Stromal cell of bone marrow (primary cell): ENCODE measurements at regions not wholly inside any gene's neighbourhood (a gene's known extent, or its start where the extent isn't known, plus 50 kb on each side); places are given as distances from the start of the nearest gene placed in this dataset.
A peak's percentile ranks its signal among the peaks of the same experiment; 100 is the strongest.

ENCODE experiments used
- DNase-seq: peaks from one replicate; pipeline ENCODE4 v3.0.0-alpha.2; 2012; ENCODE audit warnings: low read depth

DNA sequence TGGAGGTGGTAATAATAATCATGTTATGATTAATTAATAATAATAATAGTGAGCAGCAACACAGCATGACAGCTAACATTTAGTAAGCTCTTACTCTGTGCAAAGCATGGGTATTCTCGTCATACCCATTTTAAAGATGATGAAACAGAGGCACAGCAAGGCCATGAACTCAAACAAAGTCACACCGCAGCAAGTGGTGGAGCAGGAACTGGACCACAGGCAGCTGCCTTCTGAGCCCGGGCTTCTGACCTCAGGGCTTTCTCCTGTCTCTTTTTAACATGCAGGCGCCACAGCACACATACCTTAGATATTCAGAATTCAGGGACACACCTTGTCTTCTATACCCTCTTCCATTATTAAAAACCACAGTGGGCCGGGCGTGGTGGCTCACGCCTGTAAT, 50.7 kb upstream of the SPATA12 start:
- no peak for DNase-seq

- DNase-seq: no peak
Observed at GRCh38 chr3:57009367-57009766, 51.1 kb upstream of the SPATA12 start.

GRCh38 chr3:57007521-57008460, 52.7 kb upstream of the SPATA12 start:
- DNase-seq: peak; percentile 94

- DNase-seq: no peak
Observed at GRCh38 chr3:57006949-57007419, 53.5 kb upstream of the SPATA12 start.

DNA sequence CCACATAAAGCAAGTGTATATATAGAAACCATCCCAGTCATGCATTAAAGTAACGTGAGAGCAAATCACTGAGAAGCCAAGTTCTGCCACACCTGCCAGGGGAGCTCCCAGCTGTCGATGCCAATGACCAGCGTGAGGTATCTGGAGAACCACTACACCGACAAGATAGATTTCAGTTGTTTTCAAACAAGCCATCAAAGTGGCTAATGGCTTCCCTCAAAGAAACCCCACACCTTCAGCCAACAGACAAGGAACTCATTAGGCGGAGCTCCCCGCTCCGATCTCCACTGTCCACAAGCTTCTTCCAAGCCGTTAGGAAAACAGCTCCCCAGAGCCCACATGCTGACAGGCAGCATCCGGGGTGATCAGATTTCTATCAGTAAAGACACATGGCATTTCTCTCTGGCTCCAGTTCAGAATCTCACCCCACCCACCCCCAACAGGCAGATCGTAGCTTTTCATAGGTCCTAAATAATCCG, 54.2 kb upstream of the SPATA12 start:
- no peak for DNase-seq

DNA sequence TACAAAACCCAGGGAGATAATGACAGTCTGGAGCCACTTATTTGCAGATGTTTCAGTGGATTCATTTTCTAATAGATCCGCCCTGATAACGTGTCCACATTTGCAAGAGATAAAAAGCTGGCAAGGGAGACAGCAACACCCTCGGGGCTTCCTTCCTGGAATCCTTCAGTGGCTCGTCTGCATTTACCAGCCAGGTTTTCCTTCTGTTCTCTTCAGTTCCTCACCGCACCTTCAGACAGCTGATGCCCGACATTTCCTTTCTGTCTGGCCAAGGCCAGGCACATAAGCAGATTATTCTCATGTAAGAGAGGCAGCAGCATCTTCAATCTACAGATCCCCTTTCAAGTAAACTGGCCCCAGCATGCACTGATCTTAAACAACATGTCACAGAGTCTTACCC, 56.2 kb upstream of the SPATA12 start:
- DNase-seq: no peak

- DNase-seq: no peak
Observed at GRCh38 chr3:57003676-57004075, 56.8 kb upstream of the SPATA12 start.

DNA sequence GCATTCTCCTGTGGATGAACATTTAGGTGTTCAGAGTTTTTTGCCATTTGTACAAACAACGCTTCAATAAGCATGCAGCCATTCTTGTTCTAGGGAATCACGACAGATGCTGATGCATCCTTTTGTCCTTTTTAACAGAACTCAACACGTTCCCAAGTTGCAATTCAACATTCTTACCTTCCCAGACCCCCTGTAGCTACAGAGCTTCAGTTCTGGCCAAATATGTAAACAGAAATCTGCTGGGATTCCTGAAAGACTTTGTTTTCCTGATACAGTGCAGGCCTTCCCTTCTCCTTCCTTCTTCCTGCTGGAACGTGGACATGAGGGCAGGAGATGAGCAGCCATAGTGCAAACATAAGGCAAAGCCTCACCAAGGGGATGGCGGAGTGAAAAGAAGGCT, 59.1 kb upstream of the SPATA12 start:
- no peak for DNase-seq

DNA sequence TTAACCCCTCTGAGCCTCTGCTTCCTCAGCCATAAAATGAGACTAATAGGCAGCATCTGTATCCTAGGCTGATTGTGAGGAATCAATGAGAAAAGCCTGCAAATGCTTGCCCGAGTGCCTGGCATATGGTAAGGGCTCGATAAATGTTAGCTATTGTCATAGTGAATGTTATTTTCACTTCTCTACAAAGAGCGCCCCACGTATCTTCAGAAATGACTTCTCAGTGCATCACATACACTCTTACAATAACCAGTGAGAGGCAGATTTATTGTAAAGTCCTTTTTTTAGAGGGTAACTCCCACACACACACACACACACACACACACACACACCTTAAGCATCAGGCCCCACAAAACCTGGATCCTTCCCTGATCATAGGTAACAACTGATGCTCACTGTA, 60.5 kb upstream of the SPATA12 start:
- no peak for DNase-seq

DNA sequence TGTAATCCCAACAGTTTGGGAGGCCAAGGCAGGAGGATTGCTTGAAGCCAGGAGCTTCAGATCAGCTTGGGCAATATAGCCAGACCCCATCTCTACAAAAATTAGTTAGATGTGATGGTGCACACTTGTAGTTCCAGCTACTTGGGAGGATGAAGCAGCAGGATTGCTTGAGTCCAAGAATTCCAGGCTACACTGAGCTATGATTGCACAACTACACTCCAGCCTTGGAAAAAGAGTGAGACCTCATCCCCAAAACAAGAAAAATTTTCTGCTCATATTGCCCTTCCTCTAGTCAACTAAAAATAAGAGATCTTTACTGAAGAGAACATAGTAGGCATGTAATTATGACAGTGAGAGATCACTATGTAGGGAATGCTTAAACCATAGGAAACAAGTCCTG, 60.9 kb upstream of the SPATA12 start:
- no peak for DNase-seq

DNA sequence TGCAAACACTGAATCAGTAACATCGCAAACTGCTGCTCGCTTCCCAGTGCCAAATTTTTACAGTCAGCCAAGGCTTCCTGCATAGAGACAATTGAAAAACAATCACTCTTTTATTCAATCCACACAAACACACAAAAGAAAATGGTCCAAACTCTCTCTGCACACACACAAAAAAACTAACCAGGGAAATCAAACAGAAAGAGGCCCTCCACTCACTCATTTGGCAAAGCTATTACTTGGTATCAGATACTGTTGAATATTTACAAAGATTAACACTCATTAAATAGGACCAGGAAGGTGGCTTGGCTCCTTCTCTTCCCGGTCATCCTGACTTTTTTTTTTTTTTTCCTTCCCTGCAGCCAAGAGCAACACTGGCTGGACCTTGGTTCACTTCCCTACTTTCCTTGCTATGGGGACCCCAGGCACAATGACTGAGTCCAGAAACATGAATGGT, 62.4 kb upstream of the SPATA12 start:
- no peak for DNase-seq

GRCh38 chr3:56997675-56998074, 62.8 kb upstream of the SPATA12 start:
- DNase-seq: no peak

DNA sequence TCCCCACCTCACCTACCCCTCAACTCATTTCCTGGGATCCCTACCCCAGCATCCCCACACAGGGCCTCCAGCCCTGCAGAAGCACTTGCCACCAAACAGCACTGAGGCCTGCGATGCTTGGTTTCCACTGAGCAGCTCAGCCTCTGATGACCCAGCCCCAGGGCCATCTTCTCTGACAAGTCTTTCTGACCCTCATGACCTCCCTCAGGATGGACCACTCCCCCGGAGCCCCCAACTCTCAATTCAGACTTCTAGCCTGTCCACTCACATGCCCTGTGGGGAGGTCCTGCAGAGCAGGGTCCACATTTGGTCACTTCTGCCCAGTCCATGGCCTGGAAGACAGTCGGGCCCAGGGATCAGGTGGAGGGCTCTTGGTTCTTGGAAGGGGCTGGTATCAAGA, 63.4 kb upstream of the SPATA12 start:
- DNase-seq: no peak

DNA sequence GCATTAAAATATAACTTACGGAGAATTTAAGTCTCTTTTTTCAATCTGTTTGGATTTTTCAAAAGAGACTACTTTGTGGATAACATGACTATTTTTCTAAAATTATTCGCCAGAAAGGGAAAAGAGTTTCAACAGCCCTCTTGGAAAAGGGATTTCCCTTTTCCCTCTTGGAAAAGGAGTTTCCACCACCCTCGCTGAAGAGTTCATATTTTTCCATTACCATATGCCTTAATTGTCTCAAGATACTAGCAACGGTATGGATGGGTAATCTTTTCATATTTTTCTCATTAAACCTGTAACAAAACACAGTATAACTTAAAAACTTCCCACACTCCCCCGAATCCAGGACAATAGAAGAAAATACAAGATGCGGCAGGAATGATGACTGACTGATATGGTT, 66.1 kb upstream of the SPATA12 start:
- DNase-seq: no peak

DNA sequence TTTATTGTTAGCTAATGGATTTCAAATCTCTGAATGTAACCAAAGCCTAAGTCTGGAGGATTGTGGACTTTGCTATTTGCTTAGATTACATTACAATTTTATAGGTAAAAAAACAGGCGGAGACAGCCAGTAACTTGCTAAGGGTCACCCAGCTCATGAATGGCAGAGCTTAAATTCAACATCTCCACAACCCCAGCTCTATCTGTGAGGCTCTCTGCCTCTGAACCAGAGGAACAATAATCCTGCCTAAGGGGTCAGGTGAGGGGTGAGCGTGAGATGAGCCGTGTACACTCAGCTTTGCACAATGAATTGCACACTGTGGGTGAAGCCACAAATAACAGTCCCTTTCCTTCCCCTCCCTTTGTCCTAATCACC, 69.8 kb upstream of the SPATA12 start:
- no peak for DNase-seq

- DNase-seq: no peak
Observed at GRCh38 chr3:56989977-56990640, 70.4 kb upstream of the SPATA12 start.

DNA sequence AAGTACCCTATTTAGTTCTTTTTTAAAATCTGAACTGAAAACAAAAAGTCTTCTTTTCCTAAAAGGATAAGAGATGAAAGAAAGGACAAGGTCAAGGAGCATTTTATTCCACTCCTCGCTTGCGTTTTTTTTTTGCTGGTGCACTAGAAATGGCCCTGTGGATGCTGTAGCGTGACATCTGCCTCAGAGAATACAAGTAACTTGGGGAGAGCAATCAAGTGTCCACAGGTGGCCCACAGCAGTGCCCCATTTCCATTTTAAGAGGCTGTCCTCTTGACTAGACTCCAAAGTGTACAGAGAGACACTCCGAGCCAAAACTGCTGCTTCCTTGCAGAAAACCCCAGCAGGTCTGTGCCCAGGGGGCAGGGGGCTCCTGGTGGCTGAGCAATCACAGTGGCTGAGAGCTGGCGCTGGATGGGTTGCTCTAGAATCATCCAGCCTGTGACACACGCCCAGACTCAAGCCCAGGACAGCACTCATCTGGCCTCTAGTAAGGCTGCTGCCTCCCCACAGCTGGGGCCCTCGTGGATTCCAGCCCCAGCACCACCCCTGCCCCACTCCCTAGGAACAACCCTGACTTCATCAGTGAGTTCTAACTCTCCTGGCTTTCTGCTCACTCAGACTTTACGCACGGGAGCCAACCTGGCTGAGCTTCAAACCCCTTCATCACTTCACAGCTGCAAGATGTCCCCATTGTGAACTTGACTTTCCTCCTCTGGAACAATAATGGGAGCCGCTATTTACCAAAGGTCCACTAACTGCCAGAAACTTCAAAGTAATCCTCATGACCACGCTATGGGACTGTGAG, 71.1 kb upstream of the SPATA12 start:
- DNase-seq: no peak

DNA sequence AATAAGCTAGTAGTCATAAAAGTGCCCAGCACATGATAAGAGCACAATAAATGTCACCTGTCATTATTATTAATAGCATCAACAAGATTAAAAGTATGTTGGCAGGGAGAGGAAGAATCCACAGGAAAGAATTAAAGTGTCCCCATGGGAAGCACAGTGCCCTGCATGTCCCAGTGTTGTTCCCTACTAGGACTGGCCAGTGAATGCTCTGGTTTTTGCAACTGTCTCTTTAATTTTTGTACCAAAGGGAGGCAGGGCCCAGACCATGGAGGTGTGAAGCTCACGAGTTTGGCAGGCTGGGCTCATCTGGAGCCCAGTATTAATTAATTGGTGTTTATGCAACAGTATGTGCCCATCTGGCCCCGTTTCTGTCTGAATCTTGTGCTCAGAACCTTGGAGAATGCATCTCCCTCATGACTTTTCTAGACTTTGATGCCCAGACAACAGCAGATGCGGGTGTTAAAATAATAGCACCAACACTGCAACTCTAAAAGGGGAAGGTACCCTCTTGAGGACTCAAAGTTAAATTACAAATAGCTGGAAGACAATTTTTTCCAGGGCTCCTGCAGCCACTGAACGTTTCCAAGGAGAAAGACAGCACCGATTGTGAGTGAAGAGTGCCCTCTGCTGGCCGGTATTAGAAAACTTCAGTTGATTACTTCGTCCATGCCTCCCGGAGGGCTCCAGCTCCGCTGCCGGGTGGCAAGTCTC, 71.9 kb upstream of the SPATA12 start:
- peak; percentile 72 for DNase-seq

DNA sequence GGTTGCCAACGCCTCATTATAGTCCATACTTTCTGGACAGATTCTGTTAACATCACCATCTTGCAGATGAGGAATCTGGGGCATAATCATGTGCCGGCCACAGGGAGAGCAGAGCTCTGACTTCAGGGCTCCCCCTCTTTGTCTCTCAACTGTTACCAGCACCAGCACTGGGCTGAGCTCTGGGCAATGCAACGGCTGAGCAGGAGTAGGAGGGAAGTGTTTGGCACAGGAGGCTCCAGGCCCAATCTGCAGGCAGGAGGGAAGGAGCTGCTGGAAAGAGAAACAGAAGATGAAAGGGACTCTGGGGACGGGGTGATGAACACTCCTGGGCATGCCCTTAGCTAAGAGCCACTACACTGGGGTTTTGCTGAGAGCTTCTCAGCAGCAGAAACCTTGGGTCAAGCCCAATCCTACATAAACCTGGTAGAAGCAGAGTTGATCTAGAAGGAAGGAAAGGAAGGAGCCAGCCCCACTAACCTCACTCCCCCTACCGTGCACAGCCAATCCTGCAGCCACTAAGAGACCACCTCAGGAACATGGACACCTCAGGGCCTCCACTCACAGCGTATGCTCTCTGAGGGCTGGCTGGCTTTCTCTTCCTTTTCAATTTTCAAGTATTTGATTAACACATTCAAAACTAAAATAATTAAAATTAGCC, 73.1 kb upstream of the SPATA12 start:
- DNase-seq: no peak

- DNase-seq: no peak
Observed at GRCh38 chr3:56986347-56986746, 74.1 kb upstream of the SPATA12 start.

DNA sequence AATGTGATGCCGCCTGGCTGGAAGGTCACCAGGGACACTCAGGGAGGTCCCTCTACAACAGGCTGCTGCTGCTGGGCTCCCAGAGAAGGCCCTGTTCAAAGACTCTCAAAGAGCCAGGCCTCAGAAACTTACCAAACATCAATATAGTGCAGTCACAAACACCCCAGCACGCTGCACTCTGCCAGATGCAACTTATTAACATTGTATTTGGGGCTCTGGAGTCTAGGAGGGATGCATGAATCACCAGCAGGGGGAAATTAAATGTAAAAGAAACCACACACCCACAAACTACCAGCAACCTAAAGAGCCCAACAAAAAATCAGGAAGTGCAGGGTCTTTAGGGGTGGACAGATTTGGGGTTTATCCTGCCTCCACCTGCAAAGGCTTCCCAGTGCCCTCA, 74.6 kb upstream of the SPATA12 start:
- peak; percentile 49 for DNase-seq
